ENCODE measurements at regions not wholly inside any gene's neighbourhood (a gene's known extent, or its start where the extent isn't known, plus 50 kb on each side); places are given as distances from the start of the nearest gene placed in this dataset.

DNA sequence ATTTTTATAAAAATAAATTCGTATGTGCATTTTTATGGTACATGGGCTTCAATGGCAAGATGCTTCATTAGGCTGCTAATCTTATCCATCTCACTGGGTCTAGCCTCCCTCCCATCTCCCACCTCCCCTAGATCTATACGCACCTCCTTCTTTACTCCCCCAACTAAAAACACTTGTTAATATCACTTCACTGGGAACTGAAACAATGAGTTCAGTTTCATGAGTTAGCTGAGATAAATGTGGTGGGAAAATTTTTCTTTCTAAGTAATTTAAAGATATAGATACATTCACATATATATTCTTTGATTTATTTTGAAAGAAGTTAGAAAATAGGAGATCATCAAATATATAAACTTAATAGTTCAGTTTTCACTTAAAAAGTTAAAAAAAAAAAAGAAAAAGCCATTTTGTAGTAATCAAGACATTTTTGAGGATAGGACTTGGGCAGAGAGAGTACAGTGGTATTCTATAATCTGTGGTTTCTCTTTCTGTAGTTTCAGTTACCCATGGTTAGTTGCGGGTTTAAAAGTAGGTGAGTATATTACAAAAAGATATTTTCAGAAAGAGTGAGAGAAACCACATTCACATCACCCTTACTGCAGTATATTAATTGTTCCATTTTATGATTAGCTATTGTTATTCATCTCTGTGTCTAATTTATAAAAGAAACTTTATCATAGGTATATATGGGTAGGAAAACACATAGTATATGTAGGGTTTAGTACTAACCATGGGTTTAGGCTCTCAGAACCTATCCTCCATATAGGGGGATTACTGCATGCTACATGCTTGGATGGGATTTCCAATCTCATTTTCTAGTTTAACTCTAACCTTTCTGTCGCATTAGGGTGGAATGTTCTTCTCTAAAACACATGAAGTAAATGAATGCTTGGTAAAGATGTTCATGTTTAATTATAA lies 316.0 kb upstream of the CBLB start:
- intact Hi-C loops (cut with DNase I; ENCODE audit: low total_unique reads) = loop anchor here (10.0 kb wide), 1 partner anchor 90 kb away; no protein-coding TSS in a partner anchor
- Histone ChIP-seq H3K27me3 (no peaks in the 10 kb centered on the region), H3K9me3 (no peaks in the 10 kb centered on the region), H3K4me1 (peaks cover 0 to 8% (median 0%) of the 10 kb centered on the region in 4 donors), H3K36me3 (no peaks in the 10 kb centered on the region), H3K4me3 (no peak overlapping the region), H3K27ac (no peak overlapping the region)
- WGBS, 2 donors (ENCODE audit: low coverage in 1 of 2) = 66 to 75% methylated on average over 4 of the region's 4 CpGs
- in situ Hi-C loops (cut with MboI; ENCODE audit: low pct_ligation_motif_present in 1 of 4, low pct_unique_long_range_greater_than_20kb in 1 of 4, low sequenced_read_pairs in 3 of 4) = no loop called here
- TF ChIP-seq EP300 (IDR thresholded peaks at IDR 0.05; ENCODE audit: low read depth) (no peak), POLR2A (IDR thresholded peaks at IDR 0.05) (no peak), POLR2AphosphoS5 (IDR thresholded peaks at IDR 0.05) (no peak)
- TF ChIP-seq, protein P1, sequence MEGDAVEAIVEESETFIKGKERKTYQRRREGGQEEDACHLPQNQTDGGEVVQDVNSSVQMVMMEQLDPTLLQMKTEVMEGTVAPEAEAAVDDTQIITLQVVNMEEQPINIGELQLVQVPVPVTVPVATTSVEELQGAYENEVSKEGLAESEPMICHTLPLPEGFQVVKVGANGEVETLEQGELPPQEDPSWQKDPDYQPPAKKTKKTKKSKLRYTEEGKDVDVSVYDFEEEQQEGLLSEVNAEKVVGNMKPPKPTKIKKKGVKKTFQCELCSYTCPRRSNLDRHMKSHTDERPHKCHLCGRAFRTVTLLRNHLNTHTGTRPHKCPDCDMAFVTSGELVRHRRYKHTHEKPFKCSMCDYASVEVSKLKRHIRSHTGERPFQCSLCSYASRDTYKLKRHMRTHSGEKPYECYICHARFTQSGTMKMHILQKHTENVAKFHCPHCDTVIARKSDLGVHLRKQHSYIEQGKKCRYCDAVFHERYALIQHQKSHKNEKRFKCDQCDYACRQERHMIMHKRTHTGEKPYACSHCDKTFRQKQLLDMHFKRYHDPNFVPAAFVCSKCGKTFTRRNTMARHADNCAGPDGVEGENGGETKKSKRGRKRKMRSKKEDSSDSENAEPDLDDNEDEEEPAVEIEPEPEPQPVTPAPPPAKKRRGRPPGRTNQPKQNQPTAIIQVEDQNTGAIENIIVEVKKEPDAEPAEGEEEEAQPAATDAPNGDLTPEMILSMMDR (IDR thresholded peaks at IDR 0.05) = no peak
- DNase-seq = no peak

DNA sequence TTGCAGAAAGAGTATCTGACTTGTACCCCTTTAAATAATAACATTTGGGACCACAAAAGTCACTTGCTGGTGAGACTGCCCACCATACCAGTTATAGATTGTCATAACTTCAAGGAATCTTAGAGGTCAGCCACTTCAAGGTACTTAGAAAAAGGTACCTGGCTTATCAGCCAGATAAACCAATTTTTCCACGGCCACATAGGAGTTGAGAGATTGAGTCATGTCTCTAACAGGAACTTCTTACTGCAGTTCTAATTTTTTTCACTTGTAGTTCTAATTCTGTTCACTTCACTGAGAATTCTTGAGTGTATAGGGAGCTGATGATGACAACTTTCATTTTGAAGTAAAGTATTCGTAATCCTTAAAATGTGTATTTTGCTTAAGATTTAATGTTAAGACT lies 317.1 kb upstream of the CBLB start:
- WGBS, 2 donors (ENCODE audit: low coverage in 1 of 2) = 88 to 94% methylated on average over 2 of the region's 2 CpGs
- in situ Hi-C loops (cut with MboI; ENCODE audit: low pct_ligation_motif_present in 1 of 4, low pct_unique_long_range_greater_than_20kb in 1 of 4, low sequenced_read_pairs in 3 of 4) (no loop called here), intact Hi-C loops (cut with DNase I; ENCODE audit: low total_unique reads) (loop anchor here (10.0 kb wide), 1 partner anchor 89 kb away; no protein-coding TSS in a partner anchor)
- H3K36me3 ChIP-seq = no peaks in the 10 kb centered on the region
- TF ChIP-seq POLR2A (IDR thresholded peaks at IDR 0.05) (no peak), POLR2AphosphoS5 (IDR thresholded peaks at IDR 0.05) (no peak), EP300 (IDR thresholded peaks at IDR 0.05; ENCODE audit: low read depth) (no peak)
- TF ChIP-seq, protein P1 (IDR thresholded peaks at IDR 0.05) = no peak
- H3K27ac ChIP-seq = no peak overlapping the region
- peaks cover 0 to 8% (median 0%) of the 10 kb centered on the region in 4 donors for H3K4me1 ChIP-seq
- H3K9me3 ChIP-seq = no peaks in the 10 kb centered on the region
- no peak for DNase-seq
- no peak overlapping the region for H3K4me3 ChIP-seq
- no peaks in the 10 kb centered on the region for H3K27me3 ChIP-seq

DNA sequence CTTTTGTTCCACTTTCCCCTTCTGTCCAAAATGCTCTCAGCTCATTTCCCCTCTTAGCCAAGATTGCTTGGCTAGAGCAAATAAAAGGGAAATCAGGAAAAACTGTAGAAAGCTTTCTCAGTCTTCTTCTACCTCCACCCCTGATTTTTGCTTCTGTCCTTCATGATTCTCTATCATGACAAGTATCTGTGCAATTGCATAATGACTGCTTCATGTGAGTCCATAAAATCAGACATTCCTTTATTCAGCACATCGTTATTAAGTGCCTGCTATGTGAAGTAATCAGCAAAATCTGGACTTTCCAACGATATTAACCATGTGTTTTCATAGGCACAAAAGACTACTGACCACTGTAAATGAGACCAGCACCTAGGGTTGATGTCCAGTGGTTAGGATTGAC lies 321.5 kb upstream of the CBLB start:
- intact Hi-C loops (cut with DNase I; ENCODE audit: low total_unique reads) = no loop called here
- WGBS, 2 donors (ENCODE audit: low coverage in 1 of 2) = 86 to 89% methylated on average over 2 of the region's 2 CpGs
- no peak for DNase-seq
- H3K4me3 ChIP-seq = no peak overlapping the region
- no peaks in the 10 kb centered on the region for H3K27me3 ChIP-seq
- H3K36me3 ChIP-seq = no peaks in the 10 kb centered on the region
- TF ChIP-seq EP300 (IDR thresholded peaks at IDR 0.05; ENCODE audit: low read depth) (no peak), POLR2A (IDR thresholded peaks at IDR 0.05) (no peak), POLR2AphosphoS5 (IDR thresholded peaks at IDR 0.05) (no peak)
- TF ChIP-seq, protein P1 (IDR thresholded peaks at IDR 0.05) = no peak
- H3K27ac ChIP-seq = no peak overlapping the region
- no peaks in the 10 kb centered on the region for H3K9me3 ChIP-seq
- in situ Hi-C loops (cut with MboI; ENCODE audit: low pct_ligation_motif_present in 1 of 4, low pct_unique_long_range_greater_than_20kb in 1 of 4, low sequenced_read_pairs in 3 of 4) = no loop called here
- H3K4me1 ChIP-seq = no peaks in the 10 kb centered on the region

DNA sequence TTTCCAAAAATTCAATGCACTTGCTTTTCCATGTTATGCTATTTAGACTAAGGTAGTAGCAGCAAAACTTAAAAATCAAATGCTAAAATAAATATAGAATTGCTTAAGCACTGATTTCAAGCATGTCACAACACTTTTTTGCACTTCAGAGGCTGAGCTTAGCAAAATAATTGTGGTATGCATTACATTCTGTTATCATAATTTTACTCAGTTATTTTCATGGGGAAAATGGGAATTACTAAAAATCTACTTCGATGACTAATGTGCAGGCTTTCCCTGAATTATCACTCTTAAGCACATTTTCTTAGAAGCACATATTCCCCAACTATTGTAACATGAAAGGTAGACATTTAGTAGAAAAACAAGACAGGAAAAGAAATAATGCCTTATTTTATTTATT lies 322.4 kb upstream of the CBLB start:
- H3K27ac ChIP-seq = no peak overlapping the region
- no peak for TF ChIP-seq POLR2AphosphoS5 (IDR thresholded peaks at IDR 0.05)
- no peak for TF ChIP-seq POLR2A (IDR thresholded peaks at IDR 0.05)
- TF ChIP-seq, protein P1 (IDR thresholded peaks at IDR 0.05) = no peak
- no peak for TF ChIP-seq EP300 (IDR thresholded peaks at IDR 0.05; ENCODE audit: low read depth)
- H3K4me1 ChIP-seq = no peaks in the 10 kb centered on the region
- DNase-seq = no peak
- no peaks in the 10 kb centered on the region for H3K27me3 ChIP-seq
- in situ Hi-C loops (cut with MboI; ENCODE audit: low pct_ligation_motif_present in 1 of 4, low pct_unique_long_range_greater_than_20kb in 1 of 4, low sequenced_read_pairs in 3 of 4) (no loop called here), intact Hi-C loops (cut with DNase I; ENCODE audit: low total_unique reads) (no loop called here)
- H3K36me3 ChIP-seq = no peaks in the 10 kb centered on the region
- 77 to 86% methylated on average over 1 of the region's 1 CpG for WGBS, 2 donors (ENCODE audit: low coverage in 1 of 2)
- H3K4me3 ChIP-seq = no peak overlapping the region
- no peaks in the 10 kb centered on the region for H3K9me3 ChIP-seq

All from transverse colon (tissue), 4 donors.